ACC112 (cell line): ENCODE measurements at regions not wholly inside any gene's neighbourhood (a gene's known extent, or its start where the extent isn't known, plus 50 kb on each side); places are given as distances from the start of the nearest gene placed in this dataset.
A peak's percentile ranks its signal among the peaks of the same experiment; 100 is the strongest.

Experiments
- H2AFZ ChIP-seq: fragments of 200-600 bp; sonication (generic); one replicate; pipeline ENCODE4 v1.6.0; 2017; ENCODE audit warnings: antibody characterized with exemption, low read length; ENCODE audit not compliant: unreplicated experiment
- H3K27ac ChIP-seq: fragments of 200-600 bp; sonication (generic); 2 replicates; pipeline ENCODE4 v1.5.1; 2014; ENCODE audit warnings: low read depth, mild to moderate bottlenecking, antibody characterized with exemption, low read length, moderate library complexity
- H3K27me3 ChIP-seq: fragments of 200-600 bp; sonication (generic); 2 replicates; pipeline ENCODE4 v1.6.1; 2014; ENCODE audit warnings: mild to moderate bottlenecking, antibody characterized with exemption, low read length, moderate library complexity, mixed read lengths; ENCODE audit not compliant: insufficient read depth
- H3K36me3 ChIP-seq: fragments of 200-600 bp; sonication (generic); 2 replicates; pipeline ENCODE4 v1.6.1; 2016; ENCODE audit warnings: mild to moderate bottlenecking, antibody characterized with exemption, low read length, moderate library complexity, mixed read lengths; ENCODE audit not compliant: insufficient read depth
- H3K4me1 ChIP-seq: fragments of 200-600 bp; sonication (generic); one replicate; pipeline ENCODE4 v1.6.1; 2016; ENCODE audit warnings: low read length, mixed read lengths; ENCODE audit not compliant: insufficient read depth, unreplicated experiment, control insufficient read depth
- H3K4me3 ChIP-seq: fragments of 200-600 bp; sonication (generic); 2 replicates; pipeline ENCODE4 v1.5.1; 2014; ENCODE audit warnings: mild to moderate bottlenecking, low read depth, low read length
- H3K79me2 ChIP-seq: fragments of 200-600 bp; sonication (generic); one replicate; pipeline ENCODE4 v1.6.0; 2016; ENCODE audit warnings: low read length; ENCODE audit not compliant: control insufficient read depth, unreplicated experiment, insufficient read depth

GRCh38 chr13:107434347-107434746 lies 781.0 kb downstream of the LIG4 start:
- Histone ChIP-seq H3K79me2 (no peaks in the 10 kb centered on the region), H3K4me1 (no peaks in the 10 kb centered on the region), H3K27ac (no peak overlapping the region), H3K27me3 (no peaks in the 10 kb centered on the region), H2AFZ (no peak overlapping the region), H3K36me3 (no peaks in the 10 kb centered on the region), H3K4me3 (no peak overlapping the region)

- H3K27ac ChIP-seq = no peak overlapping the region
- no peak overlapping the region for H2AFZ ChIP-seq
- H3K79me2 ChIP-seq = no peaks in the 10 kb centered on the region
- no peak overlapping the region for H3K4me3 ChIP-seq
- no peaks in the 10 kb centered on the region for H3K27me3 ChIP-seq
- H3K36me3 ChIP-seq = no peaks in the 10 kb centered on the region
- H3K4me1 ChIP-seq = peaks cover under 1% of the 10 kb centered on the region
Observed at GRCh38 chr13:107427536-107427935, 787.8 kb downstream of the LIG4 start.

DNA sequence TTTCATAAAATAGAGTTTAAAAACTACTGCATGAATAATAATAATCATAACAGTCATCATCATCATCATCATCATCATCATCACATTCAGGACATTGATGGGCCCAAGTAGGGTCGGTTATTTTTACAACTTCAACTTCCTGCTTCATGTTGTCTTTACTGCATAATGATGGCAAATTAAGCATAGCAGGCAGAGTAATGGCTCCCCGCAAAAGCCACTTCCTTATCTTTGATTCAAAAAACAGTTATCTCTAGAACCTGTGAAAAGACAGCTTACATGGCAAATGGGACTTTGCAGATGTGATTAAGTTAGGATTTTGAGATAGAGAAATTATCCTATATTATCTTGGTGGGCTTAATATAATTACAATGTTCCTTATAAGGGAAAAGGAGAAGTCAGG lies 792.9 kb downstream of the LIG4 start:
- no peaks in the 10 kb centered on the region for H3K36me3 ChIP-seq
- H3K79me2 ChIP-seq = no peaks in the 10 kb centered on the region
- peak overlapping the region; percentile 66 for H3K4me3 ChIP-seq
- H2AFZ ChIP-seq = peak overlapping the region; percentile 87
- peaks cover 24% of the 10 kb centered on the region for H3K4me1 ChIP-seq
- H3K27me3 ChIP-seq = no peaks in the 10 kb centered on the region
- H3K27ac ChIP-seq = peak overlapping the region; percentile 79

DNA sequence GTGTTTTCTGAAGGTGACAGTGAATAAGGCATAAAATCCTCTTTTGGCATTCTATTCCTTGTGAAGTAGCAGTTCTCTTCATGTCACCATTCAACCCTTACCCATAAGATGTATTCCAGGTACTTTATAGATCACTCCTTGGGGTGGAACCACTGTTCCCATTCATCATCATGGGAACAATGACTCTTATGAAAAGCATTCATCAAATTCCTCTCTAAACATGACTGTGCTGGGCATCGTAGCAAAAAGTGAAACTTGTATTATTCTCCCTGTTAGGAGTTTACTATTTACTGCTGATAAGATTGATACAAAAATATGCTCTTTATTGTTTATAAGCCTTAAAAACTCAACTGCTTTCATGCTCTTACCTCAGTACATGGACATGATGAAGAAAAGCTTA lies 793.4 kb downstream of the LIG4 start:
- Histone ChIP-seq H3K4me3 (peak overlapping the region; percentile 66), H3K27me3 (no peaks in the 10 kb centered on the region), H3K27ac (peak overlapping the region; percentile 79), H3K36me3 (no peaks in the 10 kb centered on the region), H2AFZ (peak overlapping the region; percentile 87), H3K4me1 (peaks cover 24% of the 10 kb centered on the region), H3K79me2 (no peaks in the 10 kb centered on the region)

- H3K4me3 ChIP-seq = peak overlapping the region; percentile 66
- H3K4me1 ChIP-seq = peaks cover 24% of the 10 kb centered on the region
- no peaks in the 10 kb centered on the region for H3K36me3 ChIP-seq
- peak overlapping the region; percentile 79 for H3K27ac ChIP-seq
- no peak overlapping the region for H2AFZ ChIP-seq
- H3K79me2 ChIP-seq = no peaks in the 10 kb centered on the region
- H3K27me3 ChIP-seq = no peaks in the 10 kb centered on the region
Observed at GRCh38 chr13:107421028-107421427, 794.3 kb downstream of the LIG4 start.

DNA sequence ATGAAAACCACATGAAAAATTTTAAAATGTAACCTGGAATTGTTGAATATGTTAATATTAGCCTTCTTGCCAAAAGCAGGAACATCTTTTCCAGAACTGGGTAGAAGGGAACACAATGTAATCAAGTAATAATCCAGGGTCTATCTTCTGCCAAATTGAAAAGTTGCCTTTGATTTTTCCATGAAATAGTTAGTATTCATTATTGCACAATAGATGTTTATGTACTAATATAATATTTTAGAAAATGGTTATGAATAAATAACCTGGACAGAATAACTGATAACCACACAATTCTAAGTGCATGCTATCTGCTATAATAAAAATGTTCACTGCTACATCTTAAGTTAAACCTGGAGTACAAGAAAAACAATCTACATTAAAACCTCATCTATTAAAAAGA lies 802.3 kb downstream of the LIG4 start:
- Histone ChIP-seq H3K79me2 (no peaks in the 10 kb centered on the region), H3K27ac (no peak overlapping the region), H2AFZ (no peak overlapping the region), H3K4me1 (no peaks in the 10 kb centered on the region), H3K4me3 (no peak overlapping the region), H3K27me3 (no peaks in the 10 kb centered on the region), H3K36me3 (no peaks in the 10 kb centered on the region)

GRCh38 chr13:107407074-107407473 lies 808.3 kb downstream of the LIG4 start:
- Histone ChIP-seq H3K4me3 (no peak overlapping the region), H3K4me1 (no peaks in the 10 kb centered on the region), H3K27ac (no peak overlapping the region), H3K79me2 (no peaks in the 10 kb centered on the region), H2AFZ (no peak overlapping the region), H3K27me3 (no peaks in the 10 kb centered on the region), H3K36me3 (no peaks in the 10 kb centered on the region)

DNA sequence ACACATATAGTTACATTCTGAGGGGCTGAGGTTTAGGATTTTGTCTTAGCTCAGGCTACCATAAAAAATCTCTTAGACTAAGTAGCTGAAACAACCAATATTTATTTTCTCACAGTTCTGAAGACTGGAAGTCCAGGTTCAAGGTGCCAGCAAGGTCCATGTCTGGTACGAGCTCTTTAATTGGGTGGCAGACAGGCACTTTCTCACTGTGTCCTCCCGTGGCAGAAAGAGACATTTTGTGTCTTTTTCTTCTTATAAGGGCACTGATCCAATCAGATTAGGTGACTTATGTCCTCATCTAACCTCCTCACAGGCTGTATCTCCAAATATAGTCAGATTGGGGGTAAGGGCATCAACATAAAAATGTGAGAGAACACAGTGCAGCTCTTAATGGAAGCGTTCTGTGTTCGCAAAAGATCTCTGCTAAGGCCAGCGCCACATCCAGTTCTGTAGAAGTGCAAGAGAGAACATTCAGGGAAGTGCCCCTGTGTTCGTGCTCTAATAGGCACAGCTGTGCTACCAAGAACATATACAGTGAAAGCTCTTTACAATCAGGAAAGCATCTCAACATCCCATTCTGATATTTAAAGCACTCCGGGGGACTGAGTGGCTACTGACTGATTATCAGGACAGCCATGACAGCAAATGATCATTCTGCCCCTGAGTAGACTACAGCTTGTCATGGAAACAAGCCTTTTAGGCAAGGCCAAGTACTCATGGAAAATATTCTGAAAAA lies 819.2 kb downstream of the LIG4 start:
- no peaks in the 10 kb centered on the region for H3K27me3 ChIP-seq
- H2AFZ ChIP-seq = no peak overlapping the region
- no peaks in the 10 kb centered on the region for H3K4me1 ChIP-seq
- H3K4me3 ChIP-seq = no peak overlapping the region
- no peaks in the 10 kb centered on the region for H3K36me3 ChIP-seq
- no peaks in the 10 kb centered on the region for H3K79me2 ChIP-seq
- no peak overlapping the region for H3K27ac ChIP-seq

GRCh38 chr13:107392205-107392604 lies 823.1 kb downstream of the LIG4 start:
- H3K36me3 ChIP-seq = no peaks in the 10 kb centered on the region
- no peak overlapping the region for H3K4me3 ChIP-seq
- no peaks in the 10 kb centered on the region for H3K27me3 ChIP-seq
- H3K27ac ChIP-seq = no peak overlapping the region
- no peaks in the 10 kb centered on the region for H3K79me2 ChIP-seq
- no peak overlapping the region for H2AFZ ChIP-seq
- H3K4me1 ChIP-seq = no peaks in the 10 kb centered on the region

DNA sequence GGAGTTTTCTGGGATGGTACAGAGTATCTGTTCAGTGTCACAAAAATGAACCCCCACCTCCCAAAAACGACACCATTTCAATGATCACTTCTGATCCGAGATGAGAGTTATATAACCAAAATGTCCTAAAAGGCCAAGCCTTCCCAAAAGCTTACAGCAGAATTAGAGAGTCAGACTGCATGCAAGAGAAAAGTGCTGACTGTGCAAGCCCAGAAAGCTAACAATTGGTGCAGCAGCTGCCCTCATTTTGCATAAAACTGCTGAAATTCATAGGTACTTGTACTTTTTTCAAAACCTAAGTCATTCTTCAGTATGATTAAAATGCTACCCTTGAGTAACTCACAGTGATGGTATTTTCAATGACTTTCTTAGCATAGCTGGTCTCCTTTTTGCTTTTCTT lies 819.6 kb upstream of the ARGLU1 start:
- H3K4me1 ChIP-seq = no peaks in the 10 kb centered on the region
- no peaks in the 10 kb centered on the region for H3K79me2 ChIP-seq
- H3K4me3 ChIP-seq = no peak overlapping the region
- no peaks in the 10 kb centered on the region for H3K27me3 ChIP-seq
- H3K36me3 ChIP-seq = no peaks in the 10 kb centered on the region
- no peak overlapping the region for H3K27ac ChIP-seq
- H2AFZ ChIP-seq = no peak overlapping the region

GRCh38 chr13:107379407-107380155 lies 811.6 kb upstream of the ARGLU1 start:
- Histone ChIP-seq H3K27me3 (no peaks in the 10 kb centered on the region), H3K4me1 (no peaks in the 10 kb centered on the region), H3K79me2 (no peaks in the 10 kb centered on the region), H3K4me3 (no peak overlapping the region), H3K36me3 (no peaks in the 10 kb centered on the region), H3K27ac (no peak overlapping the region), H2AFZ (no peak overlapping the region)
